GM21423 (cell line): ENCODE measurements at regions not wholly inside any gene's neighbourhood (a gene's known extent, or its start where the extent isn't known, plus 50 kb on each side); places are given as distances from the start of the nearest gene placed in this dataset.

Source experiments
- ATAC-seq: cut with Tn5 transposase; IDR thresholded peaks from one replicate; pipeline ENCODE4 v1.9.1; 2021; ENCODE audit warnings: mild to moderate bottlenecking, moderate library complexity; ENCODE audit not compliant: unreplicated experiment

DNA sequence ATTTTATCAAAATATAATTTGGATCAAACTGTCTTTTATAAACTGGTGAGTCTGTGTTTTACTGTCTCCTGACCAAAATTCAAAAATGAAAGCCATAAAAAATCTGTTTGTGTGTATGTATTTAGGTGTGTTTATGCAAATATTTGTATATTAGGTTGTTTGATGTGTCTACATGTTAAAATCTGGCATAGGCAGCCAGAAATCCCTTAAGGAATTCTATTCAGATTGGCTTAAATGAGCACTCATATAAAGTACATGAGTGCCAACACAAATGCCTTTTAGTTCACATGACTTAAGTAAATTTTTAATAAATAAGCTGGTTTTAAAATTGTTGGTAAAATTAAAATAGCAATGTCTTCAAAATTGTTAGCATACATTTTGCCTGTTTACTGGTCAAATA is 133.3 kb upstream of the GUCY1A2 start:
- ATAC-seq = no peak

DNA sequence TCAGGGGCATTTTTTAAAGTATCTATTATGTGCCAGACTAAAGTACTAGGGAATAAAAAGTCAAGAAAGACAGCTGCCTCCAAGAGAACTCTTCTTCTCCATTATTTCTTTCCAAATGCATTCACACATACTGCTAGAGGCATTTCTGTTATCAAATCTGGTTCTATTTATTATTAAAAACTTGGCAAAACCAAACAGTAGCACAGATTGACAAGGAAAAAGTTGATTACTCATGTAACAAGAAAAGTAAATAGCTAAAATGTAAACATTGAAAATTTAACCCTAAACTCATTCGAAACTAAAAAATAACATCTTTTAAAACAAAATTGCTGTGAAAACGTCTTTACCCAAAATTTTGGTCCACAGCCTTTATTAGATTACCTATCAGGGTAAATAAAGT is 132.9 kb upstream of the GUCY1A2 start:
- ATAC-seq = no peak

DNA sequence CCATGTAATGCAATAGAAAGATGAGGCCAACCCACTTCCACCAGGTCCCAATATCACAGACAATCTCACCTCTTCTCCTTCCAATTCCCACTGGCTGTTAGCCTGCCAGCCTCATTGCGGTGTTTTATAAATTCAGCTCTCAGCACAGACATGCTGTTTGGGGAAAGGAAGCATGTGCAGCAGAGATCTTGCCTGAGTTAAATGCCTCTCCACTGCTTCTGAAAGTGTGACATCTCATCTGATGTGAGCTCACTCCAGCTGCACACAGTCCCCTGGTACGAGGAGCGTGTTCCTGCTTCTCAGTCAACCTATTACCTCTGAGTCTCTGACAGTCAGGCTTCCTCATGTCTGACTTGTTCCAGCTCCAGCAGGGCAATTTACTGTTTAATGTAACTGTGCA is 122.7 kb upstream of the GUCY1A2 start:
- no peak for ATAC-seq

DNA sequence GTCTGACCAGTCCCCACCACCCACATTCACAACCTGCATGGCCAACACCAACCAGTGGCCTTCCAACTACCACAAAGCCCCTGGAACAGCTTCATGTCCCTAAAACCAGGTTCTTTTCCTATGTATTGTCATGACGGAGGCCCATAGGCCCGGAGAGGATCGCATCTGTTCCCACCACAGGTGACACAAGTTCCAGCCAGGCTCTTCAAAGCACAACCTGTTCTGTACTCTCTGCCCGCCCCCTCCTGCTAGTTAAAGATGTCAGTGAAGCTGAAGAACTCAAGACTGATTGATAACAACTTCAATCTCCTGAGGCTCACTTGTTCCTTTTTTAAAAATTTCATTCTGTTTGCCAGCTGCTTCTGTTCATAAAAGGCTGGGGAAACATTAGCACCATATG is 121.1 kb upstream of the GUCY1A2 start:
- no peak for ATAC-seq

DNA sequence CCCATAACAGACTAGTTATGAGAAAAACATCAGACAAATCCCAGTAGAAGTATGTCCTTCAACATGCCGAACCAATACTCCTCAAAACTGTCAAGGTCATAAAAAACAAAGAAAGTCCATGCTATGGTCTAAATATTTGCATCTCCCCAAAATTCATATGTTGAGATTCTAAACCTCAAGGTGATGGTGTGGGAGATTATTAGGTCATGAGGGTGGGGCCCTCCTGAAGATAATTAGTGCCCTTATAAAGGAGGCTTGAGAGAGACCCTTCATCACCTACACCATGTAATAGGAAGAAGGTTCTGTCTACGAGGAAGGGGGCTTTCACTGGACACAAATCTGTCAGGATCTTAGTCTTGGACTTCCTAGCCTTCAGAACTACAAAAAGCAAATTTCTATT is 118.6 kb upstream of the GUCY1A2 start:
- no peak for ATAC-seq

DNA sequence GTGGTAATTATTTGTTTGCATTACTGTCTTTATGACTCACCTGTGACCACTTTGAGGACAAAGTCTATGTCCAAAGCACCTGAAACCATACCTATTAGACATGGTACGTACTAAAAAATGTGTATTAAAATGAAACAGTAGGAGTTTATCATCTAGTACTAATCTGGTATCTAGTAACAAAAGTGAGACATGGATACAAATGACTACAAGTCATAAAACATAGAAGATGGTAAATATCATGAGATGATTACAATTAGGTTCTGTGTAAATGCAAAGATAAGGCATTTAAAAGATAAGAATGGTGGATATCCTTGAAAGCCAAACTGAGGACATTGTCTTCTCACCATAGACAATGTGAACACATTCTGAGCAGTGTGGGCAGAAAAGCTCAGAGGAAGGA is 113.5 kb upstream of the GUCY1A2 start:
- ATAC-seq = no peak

DNA sequence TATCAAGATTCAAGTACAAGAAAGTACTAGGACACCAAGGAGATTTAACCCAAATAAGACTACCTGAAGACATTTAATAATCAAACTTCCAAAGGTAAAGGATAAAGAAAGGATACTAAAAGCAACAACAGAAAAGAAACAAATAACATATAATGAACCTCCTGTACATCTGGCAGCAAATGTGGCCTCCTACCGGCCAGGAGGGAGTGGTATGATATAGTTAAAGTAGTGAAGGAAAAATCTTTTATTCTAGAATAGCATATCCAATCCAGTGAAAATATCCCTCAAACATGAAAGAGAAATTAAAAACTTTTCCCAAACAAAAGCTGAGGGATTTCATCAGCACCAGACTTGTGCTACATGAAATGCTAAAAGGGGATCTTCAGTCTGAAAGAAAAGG is 104.7 kb upstream of the GUCY1A2 start:
- ATAC-seq = no peak

DNA sequence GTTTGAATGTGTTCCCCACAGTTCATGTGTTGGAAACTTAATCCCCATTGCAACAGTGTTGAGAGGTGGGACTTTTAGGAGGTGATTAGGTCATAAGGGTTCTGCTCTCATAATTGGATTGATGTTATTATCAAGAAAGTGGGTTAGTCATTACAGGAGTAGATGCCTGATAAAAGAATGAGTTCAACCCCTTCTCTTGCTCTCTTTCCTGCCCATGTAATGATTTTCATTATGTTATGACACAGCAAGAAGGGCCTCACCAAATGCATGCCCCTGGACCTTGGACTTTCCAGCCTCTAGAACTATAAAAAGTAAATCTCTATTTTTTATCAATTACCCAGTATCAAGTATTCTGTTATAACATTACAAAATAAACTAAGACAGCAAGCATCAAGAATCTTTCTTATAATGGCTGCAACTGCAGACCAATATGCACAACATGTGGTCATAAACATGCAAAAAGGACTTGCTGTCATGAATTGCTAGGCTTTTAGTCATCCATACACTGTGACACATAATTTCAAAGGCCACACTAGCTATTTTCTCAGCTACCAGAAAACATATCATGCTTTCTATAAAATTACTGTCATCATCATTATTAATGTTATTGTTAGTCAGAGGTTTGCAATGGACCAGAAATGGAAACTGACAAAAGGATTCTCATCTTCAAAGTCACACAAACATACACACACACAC is 99.9 kb upstream of the GUCY1A2 start:
- ATAC-seq = no peak

DNA sequence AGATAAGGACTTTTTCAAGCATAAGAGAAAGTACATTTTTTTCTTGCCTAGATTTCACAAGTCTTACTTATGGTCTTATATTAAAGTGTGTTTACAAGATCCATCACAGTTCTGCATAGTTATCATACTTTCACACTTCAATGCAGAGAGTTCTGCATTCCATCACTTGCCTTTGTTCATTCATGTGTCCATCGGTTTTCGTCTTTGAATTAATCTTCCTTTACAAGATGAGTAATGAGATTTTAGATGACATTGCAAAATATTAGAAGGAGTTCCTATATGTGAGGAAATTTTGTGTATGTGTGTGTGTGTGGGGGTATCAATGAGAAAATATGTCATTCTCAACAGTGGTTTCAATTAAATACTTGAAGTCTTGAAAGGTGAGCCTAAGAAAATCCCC is 98.1 kb upstream of the GUCY1A2 start:
- no peak for ATAC-seq

DNA sequence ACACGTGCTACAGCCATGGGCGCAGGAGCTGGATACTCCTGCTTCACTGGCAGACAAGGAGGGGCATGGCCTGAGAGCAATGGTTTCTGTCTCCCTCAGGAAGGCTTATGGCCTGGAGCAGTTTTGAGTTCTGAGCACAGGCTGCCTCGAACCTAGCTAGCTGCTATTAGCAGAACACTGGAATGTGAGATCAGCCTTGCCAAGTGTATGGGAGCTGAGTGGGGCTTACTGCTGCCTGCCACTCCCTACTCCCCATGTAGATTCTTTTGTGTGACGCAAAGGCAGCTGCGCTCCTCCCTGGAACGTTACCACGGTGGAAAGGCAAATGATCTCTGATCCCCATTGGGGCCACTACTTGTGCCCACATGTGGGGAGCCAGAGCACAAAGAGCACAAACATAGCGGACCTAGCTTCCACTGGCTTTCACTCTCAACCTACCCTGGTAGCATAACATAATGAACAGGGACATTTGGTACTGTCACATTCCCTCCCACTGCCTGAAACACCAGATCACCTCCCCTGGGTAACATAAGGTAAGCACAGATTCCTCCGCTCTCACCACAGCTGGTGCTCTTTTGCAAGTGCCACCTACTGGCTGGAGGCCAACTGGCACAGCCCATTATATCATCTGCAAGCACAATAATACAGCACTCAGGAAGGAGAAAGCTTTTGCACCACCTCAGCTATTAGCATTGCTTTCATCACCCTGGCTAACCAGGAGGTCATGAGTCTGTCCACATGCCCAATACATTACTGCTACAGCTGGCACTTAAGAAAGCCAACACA is 84.6 kb upstream of the GUCY1A2 start:
- ATAC-seq = no peak

DNA sequence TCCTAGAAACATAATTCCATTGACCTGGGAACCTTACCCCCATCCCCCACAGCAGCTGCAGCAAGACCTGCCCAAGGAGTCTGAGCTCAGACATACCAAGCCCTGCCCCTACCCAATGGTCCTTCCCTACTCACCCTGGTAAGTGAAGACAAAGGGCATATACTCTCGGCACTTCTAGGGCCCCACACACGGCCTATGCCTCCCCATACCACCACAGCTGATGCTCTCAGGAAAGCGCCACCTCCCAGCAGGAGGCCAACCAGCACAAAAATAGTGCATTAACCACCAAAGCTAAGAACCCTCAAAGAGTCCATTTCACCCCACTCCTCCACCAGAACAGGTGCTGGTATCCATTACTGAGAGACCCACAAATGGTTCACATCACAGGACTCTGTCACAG is 74.4 kb upstream of the GUCY1A2 start:
- no peak for ATAC-seq

DNA sequence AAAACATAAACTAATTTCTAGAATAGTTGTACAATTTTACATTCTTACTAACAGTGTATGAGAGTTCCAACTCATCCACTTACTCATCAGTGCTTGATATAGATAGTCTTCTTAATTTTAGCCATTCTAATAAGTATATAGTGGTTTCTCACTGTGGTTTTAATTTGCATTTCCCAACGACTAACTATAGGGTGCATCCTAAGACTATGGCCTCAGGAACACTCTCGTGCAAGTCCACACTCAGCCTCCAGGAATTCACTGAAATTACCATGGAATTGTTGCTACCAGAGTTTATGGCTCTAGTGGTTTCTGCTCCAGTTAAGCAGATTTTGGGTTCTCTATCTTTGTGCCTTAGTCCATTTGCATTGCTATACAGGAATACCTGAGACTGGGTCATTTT is 60.1 kb upstream of the GUCY1A2 start:
- no peak for ATAC-seq

DNA sequence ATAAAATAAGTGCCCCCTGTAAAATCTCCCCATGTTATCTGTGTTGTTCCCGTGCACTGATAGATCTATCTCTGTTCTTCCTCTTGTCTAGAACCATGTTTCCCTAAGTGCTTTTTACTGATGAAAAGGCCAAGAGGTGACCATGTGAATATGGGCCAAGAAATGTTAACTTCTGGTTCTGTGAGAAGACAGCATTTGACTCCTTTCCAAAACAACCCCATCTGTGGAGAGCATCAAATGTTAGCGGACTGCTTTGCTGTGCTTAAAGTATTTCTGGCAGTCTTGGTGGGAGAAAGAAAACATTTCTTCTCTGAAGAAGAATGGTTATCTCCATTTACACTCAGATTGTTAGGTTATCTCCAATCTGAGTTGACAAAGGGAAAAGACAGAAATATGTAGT is 58.6 kb upstream of the GUCY1A2 start:
- no peak for ATAC-seq

DNA sequence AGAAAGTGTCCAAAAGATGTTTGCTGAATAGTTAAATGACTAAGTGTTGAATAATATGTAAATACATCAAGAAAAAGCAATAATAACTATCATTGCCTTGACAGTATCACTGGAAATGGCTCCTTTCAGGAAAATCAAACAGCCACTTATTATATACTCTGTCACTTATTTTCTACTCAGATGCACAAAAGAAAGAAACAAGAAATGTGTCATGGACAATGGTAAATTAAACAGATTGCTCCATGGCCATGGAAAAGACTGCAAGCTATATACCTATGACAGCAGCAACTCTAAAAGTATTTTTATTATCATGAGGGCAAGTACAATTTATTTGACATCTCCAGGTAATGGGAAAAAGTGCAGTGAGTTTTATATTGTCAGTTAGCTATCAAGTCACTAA is 52.9 kb upstream of the GUCY1A2 start:
- ATAC-seq = no peak
